Muscle layer of duodenum (tissue), 2 donors: ENCODE measurements at regions not wholly inside any gene's neighbourhood (a gene's known extent, or its start where the extent isn't known, plus 50 kb on each side); places are given as distances from the start of the nearest gene placed in this dataset.

ENCODE experiments used
- H3K27ac ChIP-seq: one replicate; pipeline ENCODE4 v1.7.0; 2013; ENCODE audit warnings: mild to moderate bottlenecking, low read length
- H3K27me3 ChIP-seq: one replicate; pipeline ENCODE4 v1.7.0; 2013; ENCODE audit warnings: low read depth, mild to moderate bottlenecking, control low read depth, low read length
- H3K36me3 ChIP-seq, 2 donors: one replicate each; pipeline ENCODE4 v1.7.0; 2013; ENCODE audit warnings: low read length in 2 of 2, control low read depth in 1 of 2, mild to moderate bottlenecking in 1 of 2; ENCODE audit not compliant: insufficient read depth in 2 of 2, control insufficient read depth in 1 of 2
- H3K4me1 ChIP-seq, 2 donors: one replicate each; pipeline ENCODE4 v1.7.0; 2013; ENCODE audit warnings: low read length in 2 of 2, mild to moderate bottlenecking in 2 of 2, control low read depth in 1 of 2, moderate library complexity in 1 of 2; ENCODE audit not compliant: insufficient read depth in 2 of 2, control insufficient read depth in 1 of 2
- H3K4me3 ChIP-seq, 2 donors: one replicate each; pipeline ENCODE4 v1.7.0; 2013; ENCODE audit warnings: low read length in 2 of 2, low read depth in 1 of 2, mild to moderate bottlenecking in 1 of 2
- H3K9me3 ChIP-seq, 2 donors: one replicate each; pipeline ENCODE4 v1.7.0; 2013; ENCODE audit warnings: low read length in 2 of 2, control low read depth in 1 of 2, mild to moderate bottlenecking in 1 of 2; ENCODE audit not compliant: control insufficient read depth in 1 of 2
- donor health status: healthy.

DNA sequence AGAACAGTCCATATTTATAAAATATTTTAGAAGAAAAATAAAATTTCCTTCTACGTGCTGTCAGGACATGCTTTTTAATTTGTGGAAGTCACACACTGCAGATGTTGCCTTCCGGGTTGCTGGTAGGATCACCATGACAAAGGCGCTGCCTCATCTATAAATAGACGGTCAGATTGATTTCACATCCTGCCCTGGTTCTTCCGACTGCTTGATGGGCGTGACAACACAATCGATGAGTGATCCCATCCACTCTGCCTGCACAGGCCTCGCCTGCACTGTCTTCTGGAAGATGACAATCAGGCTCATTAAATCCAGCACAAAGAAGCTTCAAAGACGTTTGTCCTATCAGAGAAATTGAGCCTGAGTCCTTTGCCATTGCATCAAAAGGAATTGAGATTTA is 318.9 kb upstream of the TRIB2 start:
- H3K4me1 ChIP-seq = no peaks in the 10 kb centered on the region
- H3K27ac ChIP-seq = no peak overlapping the region
- no peaks in the 10 kb centered on the region for H3K9me3 ChIP-seq
- no peaks in the 10 kb centered on the region for H3K36me3 ChIP-seq
- H3K4me3 ChIP-seq = no peak overlapping the region
- H3K27me3 ChIP-seq = no peaks in the 10 kb centered on the region

DNA sequence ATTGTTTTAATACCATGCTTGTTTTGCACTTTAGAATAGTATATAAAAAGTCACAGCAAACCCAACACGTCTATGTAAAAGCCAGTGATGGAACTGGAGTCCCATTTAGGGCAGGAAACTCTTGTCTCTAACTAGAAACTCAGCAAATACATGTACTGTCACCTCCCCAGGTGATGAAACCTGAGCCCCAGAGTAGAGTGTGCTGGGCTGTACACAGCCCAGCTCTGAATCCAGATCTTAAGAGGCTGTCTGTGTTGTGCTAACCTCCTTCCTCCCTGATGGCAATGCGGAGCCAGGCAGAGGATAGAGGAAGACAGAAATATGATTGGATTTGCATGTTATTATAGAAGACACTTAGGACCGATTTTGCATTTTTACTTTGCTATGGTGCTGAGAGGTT is 317.5 kb upstream of the TRIB2 start:
- no peaks in the 10 kb centered on the region for H3K36me3 ChIP-seq
- H3K27ac ChIP-seq = no peak overlapping the region
- H3K27me3 ChIP-seq = no peaks in the 10 kb centered on the region
- no peaks in the 10 kb centered on the region for H3K9me3 ChIP-seq
- H3K4me3 ChIP-seq = no peak overlapping the region
- H3K4me1 ChIP-seq = no peaks in the 10 kb centered on the region

DNA sequence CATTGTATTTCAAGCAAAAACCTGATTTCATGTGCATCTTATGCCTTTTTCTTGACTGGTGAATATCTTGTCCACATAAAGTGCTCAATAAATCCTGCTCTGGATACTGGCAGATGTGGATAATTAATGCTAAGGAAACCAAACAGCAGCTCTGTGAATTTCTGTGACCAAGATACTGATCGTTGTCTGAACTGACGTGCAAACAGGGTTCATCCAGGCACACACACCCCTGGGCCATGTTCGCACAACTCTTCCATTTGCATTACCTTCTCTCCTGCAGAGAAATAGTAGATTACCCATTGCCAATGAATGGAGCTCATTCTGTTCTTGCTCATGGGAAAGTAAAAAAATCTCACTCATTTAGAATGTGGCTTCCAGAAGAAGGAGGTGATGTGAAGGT is 316.2 kb upstream of the TRIB2 start:
- H3K9me3 ChIP-seq = no peaks in the 10 kb centered on the region

DNA sequence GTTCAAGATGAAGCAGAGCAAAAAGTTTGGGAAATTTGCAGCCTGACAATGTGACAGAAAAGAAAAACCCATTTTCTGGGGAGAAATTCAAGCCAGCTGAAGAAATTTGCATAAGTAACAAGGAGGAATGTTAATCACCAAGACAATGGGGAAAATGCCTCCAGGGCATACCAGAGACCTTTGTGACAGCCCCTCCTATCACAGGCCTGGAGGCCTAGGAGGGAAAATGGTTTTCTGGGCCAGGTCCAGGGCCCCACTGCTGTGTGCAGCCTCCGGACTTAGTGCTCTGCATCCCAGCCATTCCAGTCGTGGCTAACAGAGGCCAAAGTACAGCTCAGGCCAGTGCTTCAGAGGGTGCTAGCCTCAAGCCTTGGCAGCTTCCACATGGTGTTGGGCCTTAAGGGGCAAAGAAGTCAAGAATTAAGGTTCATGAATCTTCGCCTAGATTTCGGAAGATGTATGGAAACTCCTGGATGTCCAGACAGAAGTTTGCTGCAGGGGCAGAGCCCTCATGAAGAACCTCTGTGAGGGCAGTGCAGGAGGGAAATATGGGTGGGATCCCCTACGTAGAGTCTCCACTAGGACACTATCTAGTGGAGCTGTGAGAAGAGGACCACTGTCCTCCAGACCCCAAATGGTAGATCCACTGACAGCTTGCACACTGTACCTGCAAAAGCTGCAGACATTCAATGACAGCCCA is 314.1 kb upstream of the TRIB2 start:
- H3K4me1 ChIP-seq = no peaks in the 10 kb centered on the region
- no peak overlapping the region for H3K4me3 ChIP-seq
- H3K9me3 ChIP-seq = no peaks in the 10 kb centered on the region
- no peaks in the 10 kb centered on the region for H3K36me3 ChIP-seq
- no peaks in the 10 kb centered on the region for H3K27me3 ChIP-seq
- no peak overlapping the region for H3K27ac ChIP-seq

More for the DNA sequence above, 316.2 kb upstream of the TRIB2 start:
- Histone ChIP-seq H3K27me3 (no peaks in the 10 kb centered on the region), H3K27ac (no peak overlapping the region), H3K36me3 (no peaks in the 10 kb centered on the region), H3K4me1 (no peaks in the 10 kb centered on the region), H3K4me3 (no peak overlapping the region)

DNA sequence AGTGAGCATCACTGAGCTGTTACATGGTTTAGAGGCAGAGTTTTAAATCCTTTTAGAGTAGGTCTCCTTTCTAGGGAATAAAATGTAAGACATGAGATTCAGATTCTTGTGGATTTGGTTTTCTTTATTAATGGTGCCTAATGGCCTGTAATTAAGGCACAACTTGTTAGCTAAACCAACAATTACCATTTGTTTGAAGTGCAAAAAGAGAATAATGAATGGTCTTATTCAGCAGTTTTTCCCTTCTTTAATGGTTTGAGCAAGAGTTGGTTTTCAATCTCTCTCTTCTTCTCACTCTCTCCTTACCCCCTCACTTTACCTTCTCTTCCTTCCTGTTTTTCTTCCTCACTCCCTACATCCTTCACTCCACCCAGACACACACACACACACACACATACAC is 312.2 kb upstream of the TRIB2 start:
- Histone ChIP-seq H3K36me3 (no peaks in the 10 kb centered on the region), H3K9me3 (no peaks in the 10 kb centered on the region), H3K4me1 (no peaks in the 10 kb centered on the region), H3K4me3 (no peak overlapping the region), H3K27me3 (no peaks in the 10 kb centered on the region), H3K27ac (no peak overlapping the region)

DNA sequence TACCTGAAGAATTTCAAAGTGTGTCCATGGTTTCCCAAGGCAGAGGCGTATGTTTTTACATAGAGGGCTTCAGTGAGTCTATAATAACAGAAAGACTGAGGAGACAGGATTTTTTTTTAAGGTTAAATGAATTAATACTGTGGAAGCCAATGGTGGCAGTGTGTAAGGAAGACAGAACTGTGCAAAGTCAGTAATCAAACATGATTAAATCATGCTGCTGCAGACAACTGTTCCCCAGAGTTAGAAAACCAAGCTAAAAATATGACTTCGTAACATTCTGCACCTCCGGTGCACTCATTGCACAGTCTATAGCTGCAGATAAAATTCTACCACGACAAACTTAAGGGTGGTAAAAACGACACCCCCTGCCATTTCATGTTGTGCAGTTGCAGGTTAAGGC is 309.6 kb upstream of the TRIB2 start:
- Histone ChIP-seq H3K9me3 (peaks cover 0 to 11% of the 10 kb centered on the region in 2 donors), H3K36me3 (no peaks in the 10 kb centered on the region), H3K27ac (no peak overlapping the region), H3K4me3 (no peak overlapping the region), H3K27me3 (no peaks in the 10 kb centered on the region), H3K4me1 (no peaks in the 10 kb centered on the region)

DNA sequence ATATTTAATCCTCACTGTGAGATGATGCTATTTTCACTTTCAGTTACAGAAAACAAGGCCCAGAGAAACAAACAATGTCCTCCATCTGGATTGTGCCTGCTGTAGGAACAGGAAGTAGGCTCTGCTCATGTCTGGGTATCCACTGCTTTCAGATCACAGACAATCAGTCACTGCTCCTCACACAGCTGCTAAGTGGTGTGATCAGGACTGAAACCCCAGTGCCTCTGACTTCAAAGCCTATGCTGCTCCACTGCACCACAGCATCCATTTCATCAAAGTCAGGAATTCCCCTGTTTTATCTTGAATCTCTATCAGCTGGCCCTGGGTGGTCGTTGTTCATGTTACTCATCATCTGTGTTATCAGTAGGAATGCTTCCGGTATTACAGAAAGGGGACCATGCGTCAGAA is 303.8 kb upstream of the TRIB2 start:
- H3K4me3 ChIP-seq = no peak overlapping the region
- no peaks in the 10 kb centered on the region for H3K27me3 ChIP-seq
- peaks cover 0 to 11% of the 10 kb centered on the region in 2 donors for H3K9me3 ChIP-seq
- H3K27ac ChIP-seq = no peak overlapping the region
- no peaks in the 10 kb centered on the region for H3K4me1 ChIP-seq
- H3K36me3 ChIP-seq = no peaks in the 10 kb centered on the region

DNA sequence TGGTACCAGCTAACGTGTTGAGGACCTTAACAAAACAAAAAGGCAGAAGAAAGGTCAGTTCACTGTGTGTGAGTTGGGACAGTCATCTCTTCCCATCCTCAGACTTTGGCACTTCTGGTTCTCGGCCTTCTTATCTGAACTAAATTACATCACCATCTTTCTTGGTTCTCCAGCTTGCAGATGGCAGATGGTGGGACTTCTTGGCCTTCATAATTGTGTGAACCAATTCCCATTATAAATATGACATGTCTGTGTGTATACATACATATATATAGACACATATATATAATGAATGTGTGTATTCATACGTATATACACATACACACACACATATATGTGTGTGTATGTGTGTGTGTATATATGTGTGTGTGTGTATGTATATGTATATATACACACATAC is 301.2 kb upstream of the TRIB2 start:
- Histone ChIP-seq H3K4me1 (no peaks in the 10 kb centered on the region), H3K27ac (no peak overlapping the region), H3K4me3 (no peak overlapping the region), H3K36me3 (no peaks in the 10 kb centered on the region), H3K9me3 (peaks cover 0 to 11% of the 10 kb centered on the region in 2 donors), H3K27me3 (no peaks in the 10 kb centered on the region)

DNA sequence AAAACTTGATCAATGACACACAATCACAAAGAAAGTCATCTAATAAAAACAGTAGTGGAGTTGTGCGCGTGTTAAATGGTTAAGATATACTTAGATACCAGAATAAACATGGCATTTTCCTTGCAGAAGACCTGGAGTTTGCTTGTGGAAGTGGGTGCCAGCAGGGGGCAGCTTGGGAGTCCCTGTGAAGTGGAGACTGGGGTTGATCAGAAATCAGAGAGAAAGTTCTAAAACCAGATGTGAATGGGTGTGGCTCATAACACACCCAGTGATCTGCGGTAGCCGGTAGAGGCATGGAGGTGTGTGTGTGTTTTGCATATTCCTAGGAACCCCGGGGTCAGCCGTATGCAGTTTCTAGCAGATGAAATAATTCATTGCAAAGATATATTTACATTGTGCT is 300.1 kb upstream of the TRIB2 start:
- Histone ChIP-seq H3K9me3 (peaks cover 0 to 2% of the 10 kb centered on the region in 2 donors), H3K36me3 (no peaks in the 10 kb centered on the region), H3K27ac (no peak overlapping the region), H3K4me1 (peaks cover 0 to 6% of the 10 kb centered on the region in 2 donors), H3K4me3 (no peak overlapping the region), H3K27me3 (no peaks in the 10 kb centered on the region)

DNA sequence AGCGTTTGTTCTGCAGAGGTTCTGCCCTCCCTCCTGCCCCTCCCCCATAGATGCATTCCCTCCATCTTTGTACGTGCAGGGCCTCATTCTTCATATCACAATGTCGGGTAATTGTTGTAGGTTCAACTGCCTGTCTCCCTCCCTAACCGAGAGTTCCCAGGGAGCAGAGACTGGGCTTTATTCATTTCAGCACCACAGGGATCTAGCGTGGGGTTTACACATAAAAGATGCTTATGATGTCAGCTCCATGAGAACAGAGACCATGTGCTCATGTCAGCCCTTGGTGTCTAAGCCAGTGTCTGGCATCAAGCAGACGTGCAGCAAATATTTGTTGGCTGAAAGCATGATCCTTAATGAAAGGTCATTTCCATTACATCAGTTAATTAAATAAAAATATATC is 298.9 kb upstream of the TRIB2 start:
- Histone ChIP-seq H3K36me3 (no peaks in the 10 kb centered on the region), H3K4me1 (peaks cover 0 to 6% of the 10 kb centered on the region in 2 donors), H3K27ac (no peak overlapping the region), H3K27me3 (no peaks in the 10 kb centered on the region), H3K4me3 (no peak overlapping the region), H3K9me3 (no peaks in the 10 kb centered on the region)

DNA sequence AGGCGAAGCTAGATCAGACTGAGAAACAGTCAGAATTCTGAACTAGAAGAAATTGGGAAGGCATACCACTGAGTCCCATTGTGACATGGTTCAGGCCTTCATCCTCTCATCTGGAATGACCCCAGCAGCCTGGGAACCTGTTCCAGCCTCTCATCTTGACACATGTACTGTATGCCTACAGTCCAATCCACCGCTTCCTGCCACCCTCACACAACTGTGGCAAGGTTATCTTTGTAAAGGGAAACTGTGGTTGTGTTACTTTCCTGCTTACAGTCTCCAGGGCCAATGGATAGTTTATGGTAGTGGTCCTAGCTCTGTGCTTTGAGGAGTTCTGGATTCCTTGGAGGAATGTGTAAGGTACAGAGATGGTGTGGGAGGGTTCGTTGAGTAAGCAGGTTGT is 296.9 kb upstream of the TRIB2 start:
- Histone ChIP-seq H3K4me1 (peaks cover 0 to 6% of the 10 kb centered on the region in 2 donors), H3K36me3 (no peaks in the 10 kb centered on the region), H3K27ac (no peak overlapping the region), H3K4me3 (no peak overlapping the region), H3K27me3 (no peaks in the 10 kb centered on the region), H3K9me3 (no peaks in the 10 kb centered on the region)

DNA sequence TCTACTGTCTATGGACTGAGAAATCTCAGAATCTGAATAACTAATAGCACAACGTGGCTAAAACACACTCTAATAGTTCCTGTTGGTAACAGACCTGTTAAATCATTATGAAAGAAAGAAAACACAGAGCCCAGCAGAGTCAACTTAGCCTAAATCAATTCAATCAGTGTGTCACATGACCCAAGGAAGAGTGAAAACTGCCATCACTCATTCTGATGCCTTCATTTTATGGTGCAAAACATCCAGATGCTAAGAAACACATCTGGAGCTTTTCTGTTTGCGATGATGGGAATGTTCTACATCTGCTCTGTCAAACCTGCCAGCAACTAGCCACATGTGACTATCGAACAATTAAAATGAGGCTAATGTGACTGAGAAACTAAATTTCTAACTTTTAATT is 295.7 kb upstream of the TRIB2 start:
- H3K27me3 ChIP-seq = no peaks in the 10 kb centered on the region
- H3K4me1 ChIP-seq = peaks cover 0 to 6% of the 10 kb centered on the region in 2 donors
- H3K36me3 ChIP-seq = no peaks in the 10 kb centered on the region
- H3K27ac ChIP-seq = no peak overlapping the region
- no peak overlapping the region for H3K4me3 ChIP-seq
- no peaks in the 10 kb centered on the region for H3K9me3 ChIP-seq
